PFSK-1 (cell line): ENCODE measurements at regions not wholly inside any gene's neighbourhood (a gene's known extent, or its start where the extent isn't known, plus 50 kb on each side); places are given as distances from the start of the nearest gene placed in this dataset.

Experiments used
- FOXP2 ChIP-seq: optimal IDR thresholded peaks from 2 replicates; pipeline ENCODE3; 2011; ENCODE audit warnings: borderline replicate concordance, control low read depth, inconsistent platforms; ENCODE audit not compliant: insufficient read depth; ENCODE audit errors: extremely low read length, extremely low read depth
- POLR2AphosphoS5 ChIP-seq: IDR thresholded peaks from 2 replicates; pipeline ENCODE4 v1.6.1; 2012; ENCODE audit warnings: low read depth, mild to moderate bottlenecking, control low read depth, low read length, moderate library complexity
- REST ChIP-seq, 2 experiments: IDR thresholded peaks; 2 replicates each; pipeline versions ENCODE4 v1.6.1 to v1.8.0; 2011 to 2012; ENCODE audit warnings: low read depth in 2 of 2, low read length in 2 of 2, control low read depth in 1 of 2, inconsistent platforms in 1 of 2, mild to moderate bottlenecking in 1 of 2, moderate library complexity in 1 of 2; ENCODE audit not compliant: insufficient read depth in 1 of 2
- SIN3A ChIP-seq: IDR thresholded peaks from 2 replicates; pipeline ENCODE4 v1.6.1; 2012; ENCODE audit warnings: mild to moderate bottlenecking, low read length, moderate library complexity, borderline replicate concordance; ENCODE audit not compliant: insufficient read depth
- TAF1 ChIP-seq: IDR thresholded peaks from 2 replicates; pipeline ENCODE4 v1.6.1; 2012; ENCODE audit warnings: low read length, control low read depth, borderline replicate concordance; ENCODE audit not compliant: insufficient read depth

- TF ChIP-seq SIN3A (no peak), FOXP2 (no peak), REST (IDR thresholded peaks at IDR 0.05; ENCODE audit: insufficient read depth in 1 of 2, low read depth in 2 of 2, low read length in 2 of 2) (no peak), TAF1 (no peak), POLR2AphosphoS5 (no peak)
These were observed 222.3 kb upstream of the AGTR2 start for GRCh38 chrX:115948018-115948923.

- TF ChIP-seq FOXP2 (no peak), SIN3A (no peak), REST (IDR thresholded peaks at IDR 0.05; ENCODE audit: insufficient read depth in 1 of 2, low read depth in 2 of 2, low read length in 2 of 2) (no peak), POLR2AphosphoS5 (no peak), TAF1 (no peak)
These were observed 220.4 kb upstream of the AGTR2 start for GRCh38 chrX:115949900-115950822.

GRCh38 chrX:115952417-115953092 lies 218.0 kb upstream of the AGTR2 start:
- TF ChIP-seq SIN3A (no peak), REST (IDR thresholded peaks at IDR 0.05; ENCODE audit: insufficient read depth in 1 of 2, low read depth in 2 of 2, low read length in 2 of 2) (no peak), FOXP2 (no peak), TAF1 (no peak), POLR2AphosphoS5 (no peak)

- TF ChIP-seq REST (IDR thresholded peaks at IDR 0.05; ENCODE audit: insufficient read depth in 1 of 2, low read depth in 2 of 2, low read length in 2 of 2), result no peak
- TF ChIP-seq SIN3A, result no peak
- TF ChIP-seq TAF1, result no peak
- no peak for TF ChIP-seq FOXP2
- no peak for TF ChIP-seq POLR2AphosphoS5
These were observed 212.6 kb upstream of the AGTR2 start for GRCh38 chrX:115957862-115958490.
